ENCODE measurements at regions not wholly inside any gene's neighbourhood (a gene's known extent, or its start where the extent isn't known, plus 50 kb on each side); places are given as distances from the start of the nearest gene placed in this dataset.

DNA sequence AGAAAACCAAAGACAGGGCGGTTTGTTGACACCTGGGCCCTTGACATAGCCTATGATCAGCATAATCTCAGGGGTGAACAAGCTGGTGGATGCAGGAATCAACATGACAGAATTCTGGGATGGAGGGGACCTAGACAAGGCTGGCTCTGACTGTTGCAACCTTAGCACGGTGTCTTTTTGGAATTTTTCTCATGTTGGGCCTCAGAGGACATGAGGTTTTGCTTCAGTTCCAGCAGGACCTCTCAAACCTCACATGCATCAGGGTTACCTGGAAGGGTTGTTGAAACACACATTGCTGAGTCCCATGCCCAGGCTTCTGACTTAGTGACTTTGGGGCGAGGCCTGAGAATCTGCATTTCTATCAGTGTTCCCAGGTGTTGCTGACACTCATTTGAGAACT is 345.6 kb upstream of the B3GAT1 start:
- no peak overlapping the region for H3K27ac Mint-ChIP-seq
- peaks cover 37% of the 10 kb centered on the region for H3K27me3 Mint-ChIP-seq (ENCODE audit: low read depth)
- CTCF ChIA-PET = interaction anchor here (0.9 to 1.4 kb wide), 2 partner anchors 26 to 71 kb away, joined by 3 to 4 read pairs; no protein-coding TSS in a partner anchor
- peaks cover 9% of the 10 kb centered on the region; the same call in 1 of the 2 replicates for H3K4me1 Mint-ChIP-seq
- peaks cover 6% of the 10 kb centered on the region for H3K9me3 Mint-ChIP-seq
- H3K36me3 Mint-ChIP-seq = no peaks in the 10 kb centered on the region; the same call in 1 of the 2 replicates
- TF ChIP-seq MYBL2 (CRISPR knock-in tag; IDR thresholded peaks at IDR 0.05) (no peak), ZNF396 (CRISPR knock-in tag; IDR thresholded peaks at IDR 0.05; ENCODE audit: borderline replicate concordance) (no peak), MXD4 (CRISPR knock-in tag; IDR thresholded peaks at IDR 0.05; ENCODE audit: borderline replicate concordance) (no peak), KAT7 (CRISPR knock-in tag; IDR thresholded peaks at IDR 0.05; ENCODE audit: borderline replicate concordance) (no peak)
- POLR2A ChIA-PET = no interaction called here
- DNase-seq (ENCODE audit: low spot score) (no peak), ATAC-seq (no peak)
- no peak overlapping the region for H3K4me3 Mint-ChIP-seq

DNA sequence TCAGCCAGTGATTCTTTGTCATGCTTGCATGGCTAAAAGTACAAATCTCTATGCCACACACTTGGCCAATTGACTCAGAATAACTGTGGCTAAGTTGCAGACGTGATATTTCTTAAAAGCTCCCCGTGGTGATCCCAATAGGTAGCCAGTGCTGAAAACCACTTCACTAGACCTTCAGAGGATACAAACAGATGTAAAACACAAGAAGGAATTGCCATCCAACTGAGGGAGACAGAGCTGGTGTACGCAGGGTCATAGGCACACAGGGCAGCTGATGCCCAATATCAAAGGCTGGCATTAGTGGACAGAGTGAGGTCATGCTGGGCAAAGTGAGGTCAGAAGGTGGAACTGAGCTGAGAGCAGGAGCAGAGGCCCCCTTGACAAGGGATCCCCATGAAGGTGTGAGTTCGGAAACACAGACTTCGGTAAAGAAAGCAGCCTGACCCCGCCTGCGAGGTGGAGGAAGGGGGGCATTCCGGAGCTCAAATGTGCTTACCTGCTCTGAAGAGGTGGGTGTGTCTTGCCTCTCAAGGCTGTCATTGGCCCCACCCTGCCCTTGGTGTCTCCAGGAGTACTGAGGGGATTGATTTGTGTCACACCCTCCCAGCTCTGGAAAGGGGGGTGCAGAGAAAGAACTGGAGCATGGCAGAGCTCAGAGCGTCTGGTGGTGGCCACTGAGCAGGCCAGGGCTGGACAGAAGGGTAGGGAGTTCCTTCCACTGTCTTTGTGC is 344.9 kb upstream of the B3GAT1 start:
- Mint-ChIP-seq H3K27me3 (ENCODE audit: low read depth) (peaks cover 44% of the 10 kb centered on the region), H3K27ac (no peak overlapping the region)
- DNase-seq (ENCODE audit: low spot score) = no peak

DNA sequence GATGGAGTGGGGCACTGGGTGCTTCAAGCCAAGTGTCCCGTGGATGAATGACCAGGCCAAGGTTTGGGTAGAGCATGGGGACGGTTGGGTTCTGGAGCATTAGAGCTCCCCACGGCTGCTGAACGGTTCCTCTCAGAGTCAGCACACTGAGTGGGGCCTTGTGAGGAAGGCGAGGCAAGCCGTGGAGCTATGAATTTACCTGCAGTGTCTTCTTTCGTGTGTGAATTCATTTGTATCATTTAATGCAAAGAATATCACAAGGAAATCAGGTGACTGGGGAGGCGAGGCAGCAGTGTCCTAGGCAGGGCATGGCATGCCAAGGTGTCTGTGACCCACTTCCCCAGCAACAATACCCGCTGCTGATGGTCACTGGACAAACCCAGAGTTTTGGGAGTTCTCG is 343.5 kb upstream of the B3GAT1 start:
- H3K27ac Mint-ChIP-seq = no peak overlapping the region
- DNase-seq (ENCODE audit: low spot score) (no peak), ATAC-seq (no peak)
- H3K4me3 Mint-ChIP-seq = no peak overlapping the region
- POLR2A ChIA-PET = no interaction called here
- H3K9me3 Mint-ChIP-seq = peaks cover 11% of the 10 kb centered on the region
- TF ChIP-seq ATF1 (CRISPR knock-in tag; IDR thresholded peaks at IDR 0.05) (no peak), MLX (CRISPR knock-in tag; IDR thresholded peaks at IDR 0.05) (no peak), ELF4 (CRISPR knock-in tag; IDR thresholded peaks at IDR 0.05; ENCODE audit: low read depth) (no peak), OVOL2 (CRISPR knock-in tag; IDR thresholded peaks at IDR 0.05; ENCODE audit: borderline replicate concordance) (no peak), JUN (CRISPR knock-in tag; IDR thresholded peaks at IDR 0.05) (no peak), GABPB1 (CRISPR knock-in tag; IDR thresholded peaks at IDR 0.05) (no peak), TEAD4 (CRISPR knock-in tag; IDR thresholded peaks at IDR 0.05) (no peak), ZSCAN18 (CRISPR knock-in tag; IDR thresholded peaks at IDR 0.05) (no peak), NFE2L1 (CRISPR knock-in tag; IDR thresholded peaks at IDR 0.05) (no peak), E2F4 (CRISPR knock-in tag; IDR thresholded peaks at IDR 0.05; ENCODE audit: borderline replicate concordance, low read depth) (no peak), FOXP1 (CRISPR knock-in tag; IDR thresholded peaks at IDR 0.05; ENCODE audit: borderline replicate concordance) (no peak)
- TF ChIP-seq, protein P1, sequence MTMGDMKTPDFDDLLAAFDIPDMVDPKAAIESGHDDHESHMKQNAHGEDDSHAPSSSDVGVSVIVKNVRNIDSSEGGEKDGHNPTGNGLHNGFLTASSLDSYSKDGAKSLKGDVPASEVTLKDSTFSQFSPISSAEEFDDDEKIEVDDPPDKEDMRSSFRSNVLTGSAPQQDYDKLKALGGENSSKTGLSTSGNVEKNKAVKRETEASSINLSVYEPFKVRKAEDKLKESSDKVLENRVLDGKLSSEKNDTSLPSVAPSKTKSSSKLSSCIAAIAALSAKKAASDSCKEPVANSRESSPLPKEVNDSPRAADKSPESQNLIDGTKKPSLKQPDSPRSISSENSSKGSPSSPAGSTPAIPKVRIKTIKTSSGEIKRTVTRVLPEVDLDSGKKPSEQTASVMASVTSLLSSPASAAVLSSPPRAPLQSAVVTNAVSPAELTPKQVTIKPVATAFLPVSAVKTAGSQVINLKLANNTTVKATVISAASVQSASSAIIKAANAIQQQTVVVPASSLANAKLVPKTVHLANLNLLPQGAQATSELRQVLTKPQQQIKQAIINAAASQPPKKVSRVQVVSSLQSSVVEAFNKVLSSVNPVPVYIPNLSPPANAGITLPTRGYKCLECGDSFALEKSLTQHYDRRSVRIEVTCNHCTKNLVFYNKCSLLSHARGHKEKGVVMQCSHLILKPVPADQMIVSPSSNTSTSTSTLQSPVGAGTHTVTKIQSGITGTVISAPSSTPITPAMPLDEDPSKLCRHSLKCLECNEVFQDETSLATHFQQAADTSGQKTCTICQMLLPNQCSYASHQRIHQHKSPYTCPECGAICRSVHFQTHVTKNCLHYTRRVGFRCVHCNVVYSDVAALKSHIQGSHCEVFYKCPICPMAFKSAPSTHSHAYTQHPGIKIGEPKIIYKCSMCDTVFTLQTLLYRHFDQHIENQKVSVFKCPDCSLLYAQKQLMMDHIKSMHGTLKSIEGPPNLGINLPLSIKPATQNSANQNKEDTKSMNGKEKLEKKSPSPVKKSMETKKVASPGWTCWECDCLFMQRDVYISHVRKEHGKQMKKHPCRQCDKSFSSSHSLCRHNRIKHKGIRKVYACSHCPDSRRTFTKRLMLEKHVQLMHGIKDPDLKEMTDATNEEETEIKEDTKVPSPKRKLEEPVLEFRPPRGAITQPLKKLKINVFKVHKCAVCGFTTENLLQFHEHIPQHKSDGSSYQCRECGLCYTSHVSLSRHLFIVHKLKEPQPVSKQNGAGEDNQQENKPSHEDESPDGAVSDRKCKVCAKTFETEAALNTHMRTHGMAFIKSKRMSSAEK (CRISPR knock-in tag; IDR thresholded peaks at IDR 0.05; ENCODE audit: borderline replicate concordance) = no peak
- H3K4me1 Mint-ChIP-seq = peaks cover 11% of the 10 kb centered on the region; the same call in 1 of the 2 replicates
- no peaks in the 10 kb centered on the region; the same call in none of the 2 replicates for H3K36me3 Mint-ChIP-seq
- peaks cover 58% of the 10 kb centered on the region for H3K27me3 Mint-ChIP-seq (ENCODE audit: low read depth)
- CTCF ChIA-PET = no interaction called here

More for the DNA sequence above, 344.9 kb upstream of the B3GAT1 start:
- H3K4me1 Mint-ChIP-seq = peaks cover 9% of the 10 kb centered on the region; the same call in 1 of the 2 replicates
- TF ChIP-seq ZNF121 (CRISPR knock-in tag; IDR thresholded peaks at IDR 0.05) = no peak
- TF ChIP-seq AR (CRISPR knock-in tag; IDR thresholded peaks at IDR 0.05) = no peak
- no peak overlapping the region for H3K4me3 Mint-ChIP-seq
- H3K9me3 Mint-ChIP-seq = peaks cover 6% of the 10 kb centered on the region
- peak; percentile 44 for ATAC-seq
- POLR2A ChIA-PET = no interaction called here
- no peaks in the 10 kb centered on the region; the same call in 1 of the 2 replicates for H3K36me3 Mint-ChIP-seq
- CTCF ChIA-PET = interaction anchor here (0.9 to 1.4 kb wide), 2 partner anchors 25 to 70 kb away, joined by 3 to 4 read pairs; no protein-coding TSS in a partner anchor

Data from WTC11 (cell line).